NOMO-1 treated with dmso at 0.1 percent for 144 hours (cell line): ENCODE measurements at regions not wholly inside any gene's neighbourhood (a gene's known extent, or its start where the extent isn't known, plus 50 kb on each side); places are given as distances from the start of the nearest gene placed in this dataset.
"Not testable (repeated sequence)": the region's sequence is repeated elsewhere in the genome, so short reads cannot be mapped to it uniquely, and the experiment has no call there.

ENCODE experiments used
- DNase-seq: peaks from one replicate; lab custom pipeline; 2025; ENCODE audit not compliant: unreplicated experiment; lab: John Stamatoyannopoulos, UW

GRCh38 chr2:215833531-215834162 is 179.7 kb downstream of the MREG start:
- no peak for DNase-seq

GRCh38 chr2:215832791-215833190 is 180.6 kb downstream of the MREG start:
- DNase-seq: peak; percentile 31

GRCh38 chr2:215831296-215831913 is 181.9 kb downstream of the MREG start:
- DNase-seq: peak; percentile 24

GRCh38 chr2:215830304-215830703 is 183.0 kb downstream of the MREG start:
- no peak for DNase-seq

- no peak for DNase-seq
Observed at GRCh38 chr2:215829261-215829660, 184.1 kb downstream of the MREG start.

GRCh38 chr2:215828528-215829184 is 184.7 kb downstream of the MREG start:
- peak; percentile 68 for DNase-seq

DNA sequence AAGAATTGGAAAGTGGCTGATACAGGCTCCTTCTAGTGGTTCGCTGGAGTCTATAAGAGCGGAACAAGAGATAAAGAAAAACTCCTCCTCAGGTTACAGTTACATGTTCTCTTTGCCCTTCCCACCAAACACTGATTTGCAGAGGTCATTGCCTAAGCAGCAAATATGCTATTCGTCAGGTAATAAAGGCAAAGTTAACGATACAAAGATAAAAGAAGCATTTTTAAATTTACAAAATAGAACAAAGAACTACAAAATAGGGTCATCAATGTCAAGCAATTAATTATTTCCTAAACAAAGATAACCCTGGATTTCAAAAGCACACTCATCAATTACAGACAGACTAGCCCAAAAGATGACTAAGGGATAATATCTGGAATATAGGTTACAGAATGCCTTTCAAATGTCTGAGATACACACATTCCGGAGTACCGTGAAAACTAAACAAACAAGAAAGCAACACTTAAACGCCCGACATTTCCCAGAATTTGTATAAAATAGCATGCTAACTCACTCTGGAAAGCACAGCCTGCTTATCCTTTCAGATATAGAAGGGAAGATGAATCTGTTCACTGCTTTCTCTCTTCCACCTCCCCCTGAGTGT is 186.4 kb downstream of the MREG start:
- DNase-seq: no peak

- no peak for DNase-seq
Observed at GRCh38 chr2:215826376-215826775, 187.0 kb downstream of the MREG start.

GRCh38 chr2:215825707-215826106 is 187.6 kb downstream of the MREG start:
- DNase-seq: no peak

GRCh38 chr2:215821298-215821697 is 192.1 kb downstream of the MREG start:
- not testable (repeated sequence) for DNase-seq

DNA sequence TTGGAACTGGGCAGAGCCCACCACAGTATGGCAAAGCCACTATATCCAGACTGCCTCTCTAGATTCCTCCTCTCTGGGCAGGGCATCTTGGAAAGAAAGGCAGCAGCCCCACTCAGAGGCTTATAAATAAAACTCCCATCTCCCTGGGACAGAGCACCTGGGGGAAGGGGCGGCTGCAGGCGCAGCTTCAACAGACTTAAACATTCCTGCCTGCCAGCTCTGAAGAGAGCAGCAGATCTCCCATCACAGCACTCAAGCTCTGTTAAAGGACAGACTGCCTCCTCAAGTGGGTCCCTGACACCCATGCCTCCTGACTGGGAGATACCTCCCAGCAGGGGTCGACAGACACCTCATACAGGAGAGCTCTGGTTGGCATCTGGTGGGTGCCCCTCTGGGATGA is 193.6 kb downstream of the MREG start:
- not testable (repeated sequence) for DNase-seq

DNA sequence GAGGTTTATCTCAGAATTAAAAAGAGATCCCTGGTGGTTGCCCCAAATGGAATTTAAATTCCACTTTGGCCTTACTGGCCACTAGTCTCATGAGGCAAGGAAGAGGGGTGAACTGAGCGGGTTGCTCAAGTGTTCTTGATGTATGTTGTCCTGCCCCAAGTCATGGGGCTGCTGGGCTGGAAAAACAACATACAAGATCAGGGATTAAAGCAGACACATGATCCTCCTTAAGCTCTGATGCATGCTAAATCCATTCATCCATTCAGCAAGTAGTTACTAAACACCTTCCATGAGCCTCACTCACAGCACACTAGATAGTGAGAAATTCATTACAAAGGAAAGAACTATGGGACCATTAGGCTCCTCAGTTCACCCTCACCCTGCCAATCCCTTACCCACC is 196.3 kb downstream of the MREG start:
- no peak for DNase-seq

GRCh38 chr2:215816424-215816823 is 196.9 kb downstream of the MREG start:
- DNase-seq: no peak

DNA sequence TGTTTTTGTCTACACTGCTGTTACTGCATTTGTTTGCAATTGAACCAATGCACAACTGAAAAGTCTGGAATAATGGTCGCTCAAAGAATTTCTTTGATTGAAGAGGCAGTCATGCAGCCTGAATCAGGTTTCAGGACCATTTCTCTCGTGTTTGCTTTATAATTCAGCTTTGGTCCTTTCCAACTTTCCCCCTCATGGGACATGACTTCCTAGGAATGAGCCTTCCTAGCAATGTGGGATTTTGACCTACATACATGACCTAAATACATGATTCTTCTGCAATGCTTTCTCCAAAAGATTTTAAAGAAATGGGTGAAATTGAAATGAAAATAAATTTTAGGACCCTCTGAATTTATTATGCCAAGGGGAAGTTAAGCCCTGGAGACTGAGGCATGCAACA is 197.4 kb downstream of the MREG start:
- DNase-seq: no peak

DNA sequence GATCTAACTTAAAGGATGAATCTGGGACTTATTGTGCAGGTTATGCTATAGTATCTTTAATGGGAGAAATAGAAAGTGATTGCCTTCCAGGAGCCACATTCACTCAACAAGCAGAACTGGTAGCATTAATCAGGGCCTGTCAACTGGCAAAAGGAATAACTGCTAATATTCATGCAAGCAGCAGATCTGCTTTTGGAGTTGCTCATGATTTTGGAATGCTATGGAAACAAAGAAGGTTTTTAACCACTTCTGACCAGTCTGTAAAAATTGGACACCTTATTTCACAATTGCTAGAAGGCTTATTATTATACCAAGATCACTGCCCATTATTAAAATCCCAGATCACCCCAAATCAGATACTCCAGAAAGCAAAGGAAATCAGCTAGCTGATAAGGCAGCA is 200.4 kb downstream of the MREG start:
- no peak for DNase-seq

DNA sequence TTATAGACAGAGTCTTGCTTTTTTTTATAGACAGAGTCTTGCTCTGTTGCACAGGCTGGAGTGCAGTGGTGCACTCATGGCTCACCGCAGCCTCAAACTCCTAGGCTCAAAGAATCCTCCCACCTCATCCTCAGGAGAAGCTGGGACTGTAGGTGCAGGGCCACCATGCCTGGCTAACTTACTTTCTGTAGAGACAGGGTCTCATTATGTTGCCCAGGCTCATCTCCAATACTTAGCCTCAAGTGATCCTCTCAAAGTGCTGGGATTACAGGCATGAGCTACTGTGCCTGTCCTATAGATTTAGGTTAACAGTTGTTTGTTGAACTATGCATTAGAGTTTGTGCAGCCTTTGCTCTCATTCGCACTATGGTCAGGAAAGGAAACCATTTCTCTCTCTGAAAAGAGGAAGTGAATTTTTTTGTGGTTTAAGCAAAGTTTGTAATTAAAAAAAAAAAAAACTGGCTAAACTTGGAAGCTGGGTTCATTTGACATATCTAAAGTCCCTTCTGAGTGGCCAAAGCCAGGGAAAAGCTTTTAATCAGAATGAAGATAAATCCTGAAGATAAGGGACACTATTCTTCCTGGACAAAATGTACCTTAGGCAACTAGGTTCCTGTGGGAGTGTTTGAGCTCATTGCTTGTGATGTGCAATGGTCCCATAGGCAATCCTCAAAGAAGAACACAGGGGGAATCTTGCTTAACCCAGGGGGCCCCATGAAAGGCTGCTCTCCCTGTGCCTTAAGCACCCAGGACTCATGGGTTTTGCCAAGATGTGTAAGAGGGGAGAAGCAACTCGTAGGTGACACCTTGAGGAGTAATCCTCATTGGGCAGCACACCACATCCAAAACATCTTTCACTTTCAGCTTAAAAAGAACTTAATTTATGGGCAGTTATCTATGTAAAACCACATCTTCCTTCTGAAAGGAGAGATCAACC is 201.7 kb downstream of the MREG start:
- DNase-seq: peak; percentile 64

- DNase-seq: no peak
Observed at GRCh38 chr2:215811003-215811402, 202.3 kb downstream of the MREG start.

- DNase-seq: no peak
Observed at GRCh38 chr2:215808996-215809395, 204.4 kb downstream of the MREG start.

DNA sequence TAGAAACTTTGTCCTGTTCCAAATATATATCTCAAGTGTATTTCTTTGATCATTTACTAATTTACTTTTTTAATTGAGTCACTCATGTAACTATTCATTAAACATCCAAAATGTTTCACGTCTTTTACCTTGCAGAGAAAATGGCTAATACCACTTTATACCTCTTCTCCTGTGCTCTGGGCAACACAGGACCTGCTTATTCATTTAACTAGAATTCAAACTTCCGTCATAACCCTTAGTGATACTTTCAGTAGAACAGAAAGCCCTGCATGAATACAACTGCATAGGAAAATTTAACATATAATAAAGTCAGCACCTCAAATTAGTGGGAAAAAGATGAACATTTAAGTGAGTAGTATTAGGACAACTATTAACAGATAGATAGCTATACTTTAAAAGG is 205.2 kb downstream of the MREG start:
- DNase-seq: no peak

DNA sequence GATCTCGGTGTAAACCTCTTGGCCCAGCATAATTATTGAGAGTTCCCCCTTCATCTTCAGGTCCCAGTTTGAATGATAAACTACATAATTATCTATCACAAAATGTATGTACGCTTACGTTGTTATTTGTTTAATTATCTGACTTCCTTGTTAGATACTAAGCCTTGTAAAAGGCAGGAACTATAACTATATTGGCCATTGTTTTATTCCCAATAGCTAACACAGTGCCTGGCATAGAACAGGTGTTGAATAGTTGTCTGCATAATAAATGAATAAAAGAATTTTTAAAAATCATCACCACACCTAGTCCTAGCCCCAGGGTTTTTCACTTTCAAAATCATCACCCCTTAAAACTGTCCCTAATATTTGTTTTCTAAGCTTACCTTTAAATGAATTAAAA is 207.9 kb downstream of the MREG start:
- no peak for DNase-seq

DNA sequence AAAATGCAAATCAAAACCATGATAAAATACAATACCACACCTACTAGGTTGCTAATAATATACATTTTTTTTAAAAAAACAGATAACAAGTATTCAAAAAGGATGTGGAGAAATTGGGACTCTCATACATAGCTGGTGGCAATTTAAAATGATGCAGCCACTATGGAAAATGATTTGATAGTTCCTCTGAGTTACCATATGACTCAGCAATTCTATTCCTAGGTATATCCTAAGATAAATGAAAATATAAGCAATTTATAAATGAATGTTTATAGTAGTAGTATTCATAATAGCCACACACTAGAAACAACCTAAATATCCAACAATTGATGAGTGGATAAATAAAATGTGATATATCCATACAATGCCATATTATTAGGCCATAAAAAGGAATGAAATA is 210.2 kb downstream of the MREG start:
- no peak for DNase-seq
